ENCODE measurements at regions not wholly inside any gene's neighbourhood (a gene's known extent, or its start where the extent isn't known, plus 50 kb on each side); places are given as distances from the start of the nearest gene placed in this dataset.

GRCh38 chr2:16063251-16063850 lies 123.0 kb downstream of the MYCN start:
- TF ChIP-seq CTCF (IDR thresholded peaks at IDR 0.05; ENCODE audit: low read depth, low read length, missing input control) (no peak), ZBTB33 (IDR thresholded peaks at IDR 0.05) (no peak), YY1 (IDR thresholded peaks at IDR 0.05) (no peak)
